Transverse colon (tissue), 4 donors: ENCODE measurements at regions not wholly inside any gene's neighbourhood (a gene's known extent, or its start where the extent isn't known, plus 50 kb on each side); places are given as distances from the start of the nearest gene placed in this dataset.

ENCODE experiments used
- DNase-seq: peaks from one replicate; pipeline ENCODE4 v3.0.0-alpha.2; 2019
- H3K27ac ChIP-seq, 4 donors: fragments of 200-600 bp; sonication (generic); 2 replicates each; pipeline ENCODE4 v1.5.1; 2016 to 2018; ENCODE audit warnings: inconsistent platforms in 4 of 4
- H3K27me3 ChIP-seq: fragments of 200-600 bp; sonication (generic); 2 replicates; pipeline ENCODE4 v1.5.1; 2017; ENCODE audit warnings: inconsistent platforms
- H3K36me3 ChIP-seq, 4 donors: fragments of 200-600 bp; sonication (generic); 2 replicates each; pipeline ENCODE4 v1.5.1; 2017 to 2019; ENCODE audit warnings: inconsistent platforms in 4 of 4
- H3K4me1 ChIP-seq, 4 donors: fragments of 200-600 bp; sonication (generic); 2 replicates each; pipeline ENCODE4 v1.5.1; 2017 to 2020; ENCODE audit warnings: inconsistent platforms in 4 of 4
- H3K4me3 ChIP-seq, 4 donors: fragments of 200-600 bp; sonication (generic); 1 replicate in 1 of 4; 2 replicates in 3 of 4; pipeline versions ENCODE4 v1.5.1 to v1.6.1; 2017 to 2019; ENCODE audit warnings: inconsistent platforms in 4 of 4
- H3K9me3 ChIP-seq, 2 donors: fragments of 200-600 bp; sonication (generic); 2 replicates each; pipeline ENCODE4 v1.5.1; 2017 to 2019; ENCODE audit warnings: inconsistent platforms in 2 of 2
- EP300 ChIP-seq: sonication (generic); formaldehyde crosslinking; IDR thresholded peaks from one replicate; pipeline ENCODE4 v1.6.1; 2017; ENCODE audit warnings: antibody characterized with exemption, low read depth
- POLR2A ChIP-seq: fragments of 450-650 bp; IDR thresholded peaks from one replicate; pipeline ENCODE4 v1.6.1; 2016; ENCODE audit warnings: antibody characterized with exemption, mild to moderate bottlenecking, moderate library complexity
- POLR2AphosphoS5 ChIP-seq, 3 donors: sonication (generic); formaldehyde crosslinking; IDR thresholded peaks; one replicate each; pipeline ENCODE4 v1.6.1; 2016; ENCODE audit warnings: antibody characterized with exemption in 3 of 3
- WGBS, 2 donors: methylation state at CpG; one replicate each; pipeline ENCODE4 v1.1.5; 2018; ENCODE audit warnings: low coverage in 1 of 2; 5-methylcytosine and 5-hydroxymethylcytosine counted together
- in situ Hi-C, 4 donors: fragments of 200-750 bp; cut with MboI; loops; one replicate each; pipeline versions ENCODE4 v1.15.0 to v1.15.1; 2017; ENCODE audit warnings: low sequenced_read_pairs in 3 of 4, low pct_ligation_motif_present in 1 of 4, low pct_unique_long_range_greater_than_20kb in 1 of 4
- intact Hi-C: fragments of 100-400 bp; cut with DNase I; formaldehyde crosslinking; loops from one replicate; pipeline ENCODE4 v1.15.1; 2023; ENCODE audit warnings: low total_unique reads
- TF ChIP-seq, protein P1 (sequence below), 5 experiments: fragments of 200-600 bp in 3 of 5; fragments of 450-650 bp in 2 of 5; sonication (generic) in 3 of 5; IDR thresholded peaks; 1 replicate in 2 of 5; 2 replicates in 3 of 5; pipeline ENCODE4 v1.5.1; 2016 to 2017; ENCODE audit warnings: antibody characterized with exemption in 5 of 5, inconsistent platforms in 3 of 5, mild to moderate bottlenecking in 2 of 5, moderate library complexity in 1 of 5

DNA sequence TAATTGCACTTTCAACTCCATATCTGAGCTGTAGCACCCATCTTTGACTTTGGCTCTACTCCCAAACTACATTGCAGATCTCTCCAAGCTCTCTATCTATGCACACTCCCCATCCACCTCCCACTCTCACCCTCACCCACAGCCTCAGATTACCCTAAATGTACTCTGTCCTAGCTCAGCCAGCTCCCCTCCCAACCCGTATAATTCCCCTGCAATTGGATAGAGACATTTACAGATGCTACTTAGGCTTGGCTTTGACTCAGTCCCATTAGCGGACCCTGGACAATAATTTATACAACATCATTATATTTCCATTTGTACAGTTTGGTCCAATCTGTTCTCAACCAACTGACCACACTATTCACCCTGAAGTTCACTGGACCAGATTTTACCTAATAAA is 338.9 kb upstream of the ANO3 start:
- DNase-seq, result no peak
- Histone ChIP-seq H3K36me3 (no peaks in the 10 kb centered on the region), H3K9me3 (no peaks in the 10 kb centered on the region), H3K4me1 (no peaks in the 10 kb centered on the region), H3K27ac (no peak overlapping the region), H3K27me3 (no peaks in the 10 kb centered on the region), H3K4me3 (no peak overlapping the region)
- WGBS, 2 donors, result 75 to 86% methylated on average over 2 of the region's 2 CpGs
- in situ Hi-C loops, result loop anchor here in 2 of 4 donors (25.0 kb wide), 1 partner anchor 269 kb away; no protein-coding TSS in a partner anchor
- intact Hi-C loops, result no loop called here
- TF ChIP-seq POLR2AphosphoS5 (IDR thresholded peaks at IDR 0.05), result no peak
- no peak for TF ChIP-seq EP300
- TF ChIP-seq, protein P1, sequence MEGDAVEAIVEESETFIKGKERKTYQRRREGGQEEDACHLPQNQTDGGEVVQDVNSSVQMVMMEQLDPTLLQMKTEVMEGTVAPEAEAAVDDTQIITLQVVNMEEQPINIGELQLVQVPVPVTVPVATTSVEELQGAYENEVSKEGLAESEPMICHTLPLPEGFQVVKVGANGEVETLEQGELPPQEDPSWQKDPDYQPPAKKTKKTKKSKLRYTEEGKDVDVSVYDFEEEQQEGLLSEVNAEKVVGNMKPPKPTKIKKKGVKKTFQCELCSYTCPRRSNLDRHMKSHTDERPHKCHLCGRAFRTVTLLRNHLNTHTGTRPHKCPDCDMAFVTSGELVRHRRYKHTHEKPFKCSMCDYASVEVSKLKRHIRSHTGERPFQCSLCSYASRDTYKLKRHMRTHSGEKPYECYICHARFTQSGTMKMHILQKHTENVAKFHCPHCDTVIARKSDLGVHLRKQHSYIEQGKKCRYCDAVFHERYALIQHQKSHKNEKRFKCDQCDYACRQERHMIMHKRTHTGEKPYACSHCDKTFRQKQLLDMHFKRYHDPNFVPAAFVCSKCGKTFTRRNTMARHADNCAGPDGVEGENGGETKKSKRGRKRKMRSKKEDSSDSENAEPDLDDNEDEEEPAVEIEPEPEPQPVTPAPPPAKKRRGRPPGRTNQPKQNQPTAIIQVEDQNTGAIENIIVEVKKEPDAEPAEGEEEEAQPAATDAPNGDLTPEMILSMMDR (IDR thresholded peaks at IDR 0.05), result no peak
- no peak for TF ChIP-seq POLR2A

GRCh38 chr11:26011474-26011873 is 320.5 kb upstream of the ANO3 start:
- H3K36me3 ChIP-seq, result no peaks in the 10 kb centered on the region
- no peak for TF ChIP-seq POLR2AphosphoS5 (IDR thresholded peaks at IDR 0.05)
- no peak for TF ChIP-seq EP300
- TF ChIP-seq POLR2A, result no peak
- TF ChIP-seq, protein P1 (IDR thresholded peaks at IDR 0.05), result no peak
- no peak for DNase-seq
- WGBS, 2 donors, result 80 to 87% methylated on average over 1 of the region's 1 CpG
- in situ Hi-C loops, result no loop called here
- no peaks in the 10 kb centered on the region for H3K4me1 ChIP-seq
- H3K9me3 ChIP-seq, result no peaks in the 10 kb centered on the region
- H3K4me3 ChIP-seq, result no peak overlapping the region
- H3K27me3 ChIP-seq, result no peaks in the 10 kb centered on the region
- H3K27ac ChIP-seq, result no peak overlapping the region
- intact Hi-C loops, result no loop called here

- 81 to 96% methylated on average over 6 of the region's 6 CpGs for WGBS, 2 donors
- H3K27ac ChIP-seq, result no peak overlapping the region
- H3K9me3 ChIP-seq, result no peaks in the 10 kb centered on the region
- in situ Hi-C loops (no loop called here), intact Hi-C loops (no loop called here)
- H3K27me3 ChIP-seq, result no peaks in the 10 kb centered on the region
- H3K36me3 ChIP-seq, result no peaks in the 10 kb centered on the region
- DNase-seq, result no peak
- H3K4me3 ChIP-seq, result no peak overlapping the region
- TF ChIP-seq, protein P1 (IDR thresholded peaks at IDR 0.05), result no peak
- TF ChIP-seq POLR2A, result no peak
- no peak for TF ChIP-seq POLR2AphosphoS5 (IDR thresholded peaks at IDR 0.05)
- no peak for TF ChIP-seq EP300
- H3K4me1 ChIP-seq, result peaks cover 0 to 13% (median 7%) of the 10 kb centered on the region in 4 donors
Observed at GRCh38 chr11:26014456-26015115, 317.3 kb upstream of the ANO3 start.

- Histone ChIP-seq H3K36me3 (no peaks in the 10 kb centered on the region), H3K27me3 (no peaks in the 10 kb centered on the region), H3K4me1 (peaks cover 0 to 13% (median 7%) of the 10 kb centered on the region in 4 donors), H3K9me3 (no peaks in the 10 kb centered on the region), H3K4me3 (no peak overlapping the region), H3K27ac (no peak overlapping the region)
- in situ Hi-C loops, result no loop called here
- intact Hi-C loops, result no loop called here
- no peak for DNase-seq
- TF ChIP-seq POLR2A (no peak), EP300 (no peak), POLR2AphosphoS5 (IDR thresholded peaks at IDR 0.05) (no peak)
- TF ChIP-seq, protein P1 (IDR thresholded peaks at IDR 0.05), result no peak
- WGBS, 2 donors, result 49 to 50% methylated on average over 1 of the region's 1 CpG
Observed at GRCh38 chr11:26017322-26017860, 314.5 kb upstream of the ANO3 start.
